22Rv1 (cell line): ENCODE measurements at regions not wholly inside any gene's neighbourhood (a gene's known extent, or its start where the extent isn't known, plus 50 kb on each side); places are given as distances from the start of the nearest gene placed in this dataset.
"Not testable (repeated sequence)": the region's sequence is repeated elsewhere in the genome, so short reads cannot be mapped to it uniquely, and the experiment has no call there.

Experiments
- H3K27ac ChIP-seq: fragments of 450-650 bp; 2 replicates; pipeline ENCODE4 v1.5.1; 2017
- ZFX ChIP-seq: fragments of 450-650 bp; IDR thresholded peaks from 2 replicates; pipeline ENCODE4 v1.6.1; 2017; ENCODE audit warnings: antibody characterized with exemption, borderline replicate concordance
- TF ChIP-seq, protein P1 (sequence below): fragments of 450-650 bp; IDR thresholded peaks from 2 replicates; pipeline ENCODE4 v1.5.1; 2017; ENCODE audit warnings: mild to moderate bottlenecking

- H3K27ac ChIP-seq: no peak overlapping the region
- TF ChIP-seq, protein P1, sequence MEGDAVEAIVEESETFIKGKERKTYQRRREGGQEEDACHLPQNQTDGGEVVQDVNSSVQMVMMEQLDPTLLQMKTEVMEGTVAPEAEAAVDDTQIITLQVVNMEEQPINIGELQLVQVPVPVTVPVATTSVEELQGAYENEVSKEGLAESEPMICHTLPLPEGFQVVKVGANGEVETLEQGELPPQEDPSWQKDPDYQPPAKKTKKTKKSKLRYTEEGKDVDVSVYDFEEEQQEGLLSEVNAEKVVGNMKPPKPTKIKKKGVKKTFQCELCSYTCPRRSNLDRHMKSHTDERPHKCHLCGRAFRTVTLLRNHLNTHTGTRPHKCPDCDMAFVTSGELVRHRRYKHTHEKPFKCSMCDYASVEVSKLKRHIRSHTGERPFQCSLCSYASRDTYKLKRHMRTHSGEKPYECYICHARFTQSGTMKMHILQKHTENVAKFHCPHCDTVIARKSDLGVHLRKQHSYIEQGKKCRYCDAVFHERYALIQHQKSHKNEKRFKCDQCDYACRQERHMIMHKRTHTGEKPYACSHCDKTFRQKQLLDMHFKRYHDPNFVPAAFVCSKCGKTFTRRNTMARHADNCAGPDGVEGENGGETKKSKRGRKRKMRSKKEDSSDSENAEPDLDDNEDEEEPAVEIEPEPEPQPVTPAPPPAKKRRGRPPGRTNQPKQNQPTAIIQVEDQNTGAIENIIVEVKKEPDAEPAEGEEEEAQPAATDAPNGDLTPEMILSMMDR: no peak
- no peak for TF ChIP-seq ZFX
These were observed 117.4 kb upstream of the STARD13 start for GRCh38 chr13:33402975-33403374.

GRCh38 chr13:33403807-33404362, 118.3 kb upstream of the STARD13 start:
- TF ChIP-seq ZFX: no peak
- TF ChIP-seq, protein P1: no peak
- H3K27ac ChIP-seq: no peak overlapping the region

DNA sequence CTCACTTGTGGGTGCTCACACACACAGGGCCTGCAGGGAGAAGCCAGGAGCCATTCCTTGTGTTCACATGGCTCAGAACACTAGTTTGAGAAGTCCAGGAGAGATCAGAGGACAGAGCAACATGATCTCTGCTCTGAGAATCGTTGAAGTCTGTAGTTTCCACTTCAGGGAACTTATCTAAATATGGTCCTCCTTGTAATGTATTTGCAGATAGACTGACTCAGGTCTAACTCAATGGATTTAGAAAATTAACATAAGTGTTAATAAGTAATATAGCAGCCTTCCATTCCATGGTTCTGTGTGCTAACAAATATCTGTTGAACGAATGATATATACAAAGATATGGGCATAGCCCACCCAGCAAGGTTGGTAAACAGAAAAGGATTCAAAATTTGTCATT, 119.8 kb upstream of the STARD13 start:
- H3K27ac ChIP-seq: no peak overlapping the region
- TF ChIP-seq ZFX: no peak
- TF ChIP-seq, protein P1: no peak

- TF ChIP-seq, protein P1: no peak
- no peak for TF ChIP-seq ZFX
These were observed 124.3 kb upstream of the STARD13 start for GRCh38 chr13:33409673-33410510.

DNA sequence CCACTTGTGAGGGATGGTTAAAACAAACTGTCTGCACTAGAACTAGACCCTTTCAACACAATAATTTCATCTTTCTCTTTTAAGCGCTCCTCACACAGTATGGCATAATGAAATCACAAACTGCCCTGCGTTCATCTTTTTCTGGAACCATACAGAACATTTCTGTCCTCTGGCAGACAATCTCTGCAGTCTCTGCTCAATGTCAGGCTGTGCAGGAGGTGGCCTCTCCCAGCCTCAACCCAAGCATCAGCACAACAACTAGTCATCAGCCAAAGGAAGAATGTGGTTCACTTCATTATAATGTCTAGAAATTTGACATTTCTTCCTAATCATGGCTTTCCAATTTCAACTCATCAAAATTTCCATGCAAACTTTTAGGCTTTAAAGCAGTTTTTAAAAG, 125.1 kb upstream of the STARD13 start:
- TF ChIP-seq, protein P1: no peak
- no peak for TF ChIP-seq ZFX
- H3K27ac ChIP-seq: no peak overlapping the region

More at GRCh38 chr13:33409673-33410510, 124.3 kb upstream of the STARD13 start:
- no peak overlapping the region for H3K27ac ChIP-seq

DNA sequence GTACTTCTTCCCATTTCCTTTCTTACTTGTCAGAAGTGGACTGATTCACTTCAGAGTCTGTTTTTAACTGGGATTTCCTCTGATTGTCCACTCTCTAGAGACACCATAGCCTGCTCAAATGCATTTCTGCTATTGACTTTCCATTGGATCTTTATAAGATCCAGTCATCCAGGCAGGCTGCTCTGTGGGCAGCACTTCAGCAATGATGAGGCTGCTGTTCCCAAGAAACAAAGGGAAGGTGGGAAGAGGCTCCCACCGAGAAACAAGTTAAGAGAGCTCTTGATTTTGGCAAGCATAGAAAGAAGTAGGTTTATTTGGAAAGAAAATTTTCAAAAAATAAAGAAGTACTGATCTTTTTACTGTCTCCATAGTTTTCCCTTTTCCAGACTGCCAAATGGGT, 125.8 kb upstream of the STARD13 start:
- TF ChIP-seq, protein P1: no peak
- TF ChIP-seq ZFX: no peak

DNA sequence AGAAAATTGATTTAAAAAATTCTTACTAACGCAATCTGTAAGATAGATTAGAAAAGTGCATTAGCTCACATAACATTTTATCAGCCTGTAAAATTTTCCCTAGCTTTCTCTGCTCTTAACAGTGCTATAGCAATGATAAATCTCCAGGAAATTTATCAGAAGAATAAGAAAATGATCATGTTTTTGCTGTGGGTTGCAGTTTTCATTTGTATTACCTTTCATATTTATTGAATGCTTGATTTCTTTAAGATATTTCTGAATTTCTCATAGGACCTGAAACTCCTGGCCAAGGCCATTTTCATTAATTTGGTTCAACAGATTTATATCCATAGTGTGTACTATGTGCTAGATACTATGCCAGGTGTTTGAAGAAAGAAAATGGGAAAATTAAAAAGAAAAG, 130.3 kb upstream of the STARD13 start:
- TF ChIP-seq ZFX: no peak
- TF ChIP-seq, protein P1: no peak
- H3K27ac ChIP-seq: no peak overlapping the region

More for the DNA sequence above, 125.8 kb upstream of the STARD13 start:
- no peak overlapping the region for H3K27ac ChIP-seq

- H3K27ac ChIP-seq: not testable (repeated sequence)
These were observed 132.8 kb upstream of the STARD13 start for GRCh38 chr13:33418224-33418953.

DNA sequence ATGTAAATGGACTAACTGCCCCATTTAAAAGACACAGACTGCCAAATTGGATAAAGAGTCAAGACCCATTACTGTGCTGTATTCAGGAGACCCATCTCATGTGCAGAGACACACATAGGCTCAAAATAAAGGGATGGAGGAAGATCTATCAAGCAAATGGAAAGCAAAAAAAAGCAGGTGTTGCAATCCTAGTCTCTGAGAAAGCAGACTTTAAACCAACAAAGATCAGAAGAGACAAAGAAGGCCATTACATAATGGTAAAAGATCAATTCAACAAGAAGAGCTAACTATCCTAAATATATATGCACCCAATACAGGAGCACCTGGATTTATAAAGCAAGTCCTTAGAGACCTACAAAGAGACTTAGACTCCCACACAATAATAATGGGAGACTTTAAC, 134.6 kb upstream of the STARD13 start:
- not testable (repeated sequence) for H3K27ac ChIP-seq
